Body of pancreas (tissue), 4 donors: ENCODE measurements at regions not wholly inside any gene's neighbourhood (a gene's known extent, or its start where the extent isn't known, plus 50 kb on each side); places are given as distances from the start of the nearest gene placed in this dataset.

Experiments used
- CTCF ChIP-seq, 7 experiments: fragments of 450-650 bp in 4 of 7; fragments of 200-600 bp in 3 of 7; sonication (generic) in 3 of 7; IDR thresholded peaks; one replicate each; pipeline ENCODE4 v1.5.1; 2016 to 2019; ENCODE audit warnings: antibody characterized with exemption in 7 of 7
- POLR2A ChIP-seq, 3 donors: fragments of 450-650 bp; IDR thresholded peaks; one replicate each; pipeline ENCODE4 v1.6.1; 2016; ENCODE audit warnings: antibody characterized with exemption in 3 of 3, mild to moderate bottlenecking in 2 of 3

GRCh38 chr11:38948392-38948791 lies 2350.4 kb upstream of the RAG2 start:
- TF ChIP-seq CTCF (IDR thresholded peaks at IDR 0.05) (no peak), POLR2A (IDR thresholded peaks at IDR 0.05) (no peak)
